Nephron (organoid): ENCODE measurements at regions not wholly inside any gene's neighbourhood (a gene's known extent, or its start where the extent isn't known, plus 50 kb on each side); places are given as distances from the start of the nearest gene placed in this dataset.

ENCODE experiments used
- H3K27ac Mint-ChIP-seq, 3 experiments: 2 replicates each; pipeline ENCODE4 v1.8.0; 2020; ENCODE audit warnings: mixed read lengths in 3 of 3, mild to moderate bottlenecking in 2 of 3, moderate library complexity in 1 of 3
- H3K27me3 Mint-ChIP-seq: 2 replicates; pipeline ENCODE4 v1.8.0; 2021; ENCODE audit warnings: low read depth, mild to moderate bottlenecking, moderate library complexity, mixed read lengths
- H3K36me3 Mint-ChIP-seq: 2 replicates; pipeline ENCODE4 v1.8.0; 2020; ENCODE audit warnings: low read depth, mixed read lengths
- H3K4me1 Mint-ChIP-seq: 2 replicates; pipeline ENCODE4 v1.8.0; 2020; ENCODE audit warnings: mixed read lengths
- H3K4me3 Mint-ChIP-seq, 3 experiments: 2 replicates each; pipeline ENCODE4 v1.8.0; 2020; ENCODE audit warnings: mild to moderate bottlenecking in 3 of 3, mixed read lengths in 3 of 3, moderate library complexity in 2 of 3
- H3K9me3 Mint-ChIP-seq: 2 replicates; pipeline ENCODE4 v1.8.0; 2020; ENCODE audit warnings: mixed read lengths
- TF ChIP-seq, protein P1 (sequence below), 3 experiments: fragments of 200-600 bp; sonication (generic); IDR thresholded peaks; one replicate each; pipeline ENCODE4 v1.5.0; 2021; ENCODE audit warnings: antibody characterized with exemption in 3 of 3; ENCODE audit not compliant: unreplicated experiment in 3 of 3

GRCh38 chr5:58207076-58207475 is 252.8 kb downstream of the PLK2 start:
- no peak overlapping the region for H3K4me3 Mint-ChIP-seq
- H3K4me1 Mint-ChIP-seq = peaks cover 41% of the 10 kb centered on the region
- no peaks in the 10 kb centered on the region for H3K27me3 Mint-ChIP-seq
- TF ChIP-seq, protein P1, sequence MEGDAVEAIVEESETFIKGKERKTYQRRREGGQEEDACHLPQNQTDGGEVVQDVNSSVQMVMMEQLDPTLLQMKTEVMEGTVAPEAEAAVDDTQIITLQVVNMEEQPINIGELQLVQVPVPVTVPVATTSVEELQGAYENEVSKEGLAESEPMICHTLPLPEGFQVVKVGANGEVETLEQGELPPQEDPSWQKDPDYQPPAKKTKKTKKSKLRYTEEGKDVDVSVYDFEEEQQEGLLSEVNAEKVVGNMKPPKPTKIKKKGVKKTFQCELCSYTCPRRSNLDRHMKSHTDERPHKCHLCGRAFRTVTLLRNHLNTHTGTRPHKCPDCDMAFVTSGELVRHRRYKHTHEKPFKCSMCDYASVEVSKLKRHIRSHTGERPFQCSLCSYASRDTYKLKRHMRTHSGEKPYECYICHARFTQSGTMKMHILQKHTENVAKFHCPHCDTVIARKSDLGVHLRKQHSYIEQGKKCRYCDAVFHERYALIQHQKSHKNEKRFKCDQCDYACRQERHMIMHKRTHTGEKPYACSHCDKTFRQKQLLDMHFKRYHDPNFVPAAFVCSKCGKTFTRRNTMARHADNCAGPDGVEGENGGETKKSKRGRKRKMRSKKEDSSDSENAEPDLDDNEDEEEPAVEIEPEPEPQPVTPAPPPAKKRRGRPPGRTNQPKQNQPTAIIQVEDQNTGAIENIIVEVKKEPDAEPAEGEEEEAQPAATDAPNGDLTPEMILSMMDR (IDR thresholded peaks at IDR 0.05; ENCODE audit: unreplicated experiment in 3 of 3) = no peak
- peak overlapping the region in 2 of 3 experiments; percentile 34 to 47 for H3K27ac Mint-ChIP-seq
- H3K36me3 Mint-ChIP-seq = no peaks in the 10 kb centered on the region
- no peaks in the 10 kb centered on the region for H3K9me3 Mint-ChIP-seq

DNA sequence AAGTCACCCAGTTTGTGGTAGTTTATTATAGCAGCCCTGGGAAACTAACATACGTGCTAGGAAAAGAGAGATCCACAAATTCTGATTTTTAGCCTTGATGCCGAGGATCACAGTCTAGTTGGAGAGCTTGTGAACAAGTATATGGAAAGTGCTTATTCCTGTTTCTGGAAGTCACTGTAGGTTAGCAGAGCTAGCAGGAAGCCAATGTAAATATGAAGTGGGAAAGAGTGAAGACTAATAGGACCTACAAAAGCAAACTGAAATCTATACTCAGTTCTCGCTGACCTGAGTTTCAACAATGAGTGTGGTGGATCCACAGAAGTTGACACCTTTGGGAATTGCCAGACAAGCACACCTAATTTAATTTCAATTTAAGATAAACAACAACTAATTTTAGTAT is 254.9 kb downstream of the PLK2 start:
- no peak overlapping the region for H3K4me3 Mint-ChIP-seq
- peaks cover 41% of the 10 kb centered on the region for H3K4me1 Mint-ChIP-seq
- H3K36me3 Mint-ChIP-seq = no peaks in the 10 kb centered on the region
- H3K27ac Mint-ChIP-seq = no peak overlapping the region
- no peaks in the 10 kb centered on the region for H3K27me3 Mint-ChIP-seq
- no peaks in the 10 kb centered on the region for H3K9me3 Mint-ChIP-seq
- TF ChIP-seq, protein P1 (IDR thresholded peaks at IDR 0.05; ENCODE audit: unreplicated experiment in 3 of 3) = no peak

DNA sequence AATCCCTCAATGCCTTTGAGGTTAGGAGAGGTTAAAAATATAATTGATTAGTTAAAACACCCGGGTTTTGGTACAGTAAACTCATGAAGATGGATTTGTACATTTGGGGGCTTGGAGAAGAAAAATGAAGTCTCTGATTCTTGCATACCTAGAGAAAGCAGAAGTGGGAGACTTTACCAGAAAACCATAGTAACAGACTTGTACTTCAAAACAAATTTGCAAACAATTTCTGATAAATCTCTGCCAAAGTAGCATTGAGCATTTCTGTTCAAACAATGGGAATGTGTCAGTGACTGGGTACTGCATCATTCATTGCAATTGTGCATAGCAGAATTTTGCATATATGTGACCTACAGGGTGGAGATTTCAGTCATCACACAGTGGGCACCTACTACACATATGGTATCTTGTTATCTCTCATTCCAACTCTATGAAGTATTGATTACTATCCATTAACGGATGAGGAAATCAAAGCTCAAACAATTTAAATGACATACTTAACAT is 256.9 kb downstream of the PLK2 start:
- TF ChIP-seq, protein P1 (IDR thresholded peaks at IDR 0.05; ENCODE audit: unreplicated experiment in 3 of 3) = no peak
- no peaks in the 10 kb centered on the region for H3K36me3 Mint-ChIP-seq
- H3K27me3 Mint-ChIP-seq = no peaks in the 10 kb centered on the region
- no peak overlapping the region for H3K27ac Mint-ChIP-seq
- no peak overlapping the region for H3K4me3 Mint-ChIP-seq
- H3K9me3 Mint-ChIP-seq = peaks cover 2% of the 10 kb centered on the region
- peaks cover 36% of the 10 kb centered on the region for H3K4me1 Mint-ChIP-seq

DNA sequence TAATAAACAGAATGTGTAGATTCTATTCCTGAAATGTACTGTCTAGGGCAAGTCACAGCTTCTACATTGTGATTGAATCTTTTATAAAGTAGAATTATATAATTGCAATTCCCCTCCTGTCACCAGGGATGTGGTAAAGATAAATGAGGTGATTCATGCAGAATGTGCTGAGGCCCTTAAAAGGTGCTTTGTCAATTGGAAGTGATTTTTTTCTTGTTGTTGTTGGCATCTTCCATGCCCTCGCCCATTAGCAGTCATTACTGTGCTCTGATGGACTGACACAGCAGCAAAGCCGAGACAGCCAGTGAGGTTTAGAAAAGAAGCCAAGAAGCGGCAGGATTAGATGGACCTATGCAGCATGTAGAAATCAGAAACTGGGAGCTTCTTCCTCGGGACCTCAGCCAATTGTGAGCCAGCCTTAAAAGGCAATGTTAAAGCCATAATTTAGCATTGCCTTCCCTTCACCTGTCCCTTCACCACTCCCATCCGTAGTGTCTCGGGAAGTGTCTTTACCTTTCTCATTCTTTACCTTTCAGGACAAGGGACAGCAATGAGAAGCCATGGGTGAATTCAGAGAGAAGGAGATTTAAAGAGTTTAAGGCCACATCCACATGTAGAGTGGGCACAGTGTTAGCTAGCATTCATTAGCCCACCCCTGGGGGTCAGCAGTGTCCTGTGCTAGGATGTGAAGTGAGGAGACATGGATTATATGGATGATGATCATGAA is 257.8 kb downstream of the PLK2 start:
- H3K9me3 Mint-ChIP-seq = peaks cover 2% of the 10 kb centered on the region
- no peaks in the 10 kb centered on the region for H3K36me3 Mint-ChIP-seq
- TF ChIP-seq, protein P1 (IDR thresholded peaks at IDR 0.05; ENCODE audit: unreplicated experiment in 3 of 3) = no peak
- no peak overlapping the region for H3K27ac Mint-ChIP-seq
- peaks cover 27% of the 10 kb centered on the region for H3K4me1 Mint-ChIP-seq
- no peaks in the 10 kb centered on the region for H3K27me3 Mint-ChIP-seq
- no peak overlapping the region for H3K4me3 Mint-ChIP-seq

DNA sequence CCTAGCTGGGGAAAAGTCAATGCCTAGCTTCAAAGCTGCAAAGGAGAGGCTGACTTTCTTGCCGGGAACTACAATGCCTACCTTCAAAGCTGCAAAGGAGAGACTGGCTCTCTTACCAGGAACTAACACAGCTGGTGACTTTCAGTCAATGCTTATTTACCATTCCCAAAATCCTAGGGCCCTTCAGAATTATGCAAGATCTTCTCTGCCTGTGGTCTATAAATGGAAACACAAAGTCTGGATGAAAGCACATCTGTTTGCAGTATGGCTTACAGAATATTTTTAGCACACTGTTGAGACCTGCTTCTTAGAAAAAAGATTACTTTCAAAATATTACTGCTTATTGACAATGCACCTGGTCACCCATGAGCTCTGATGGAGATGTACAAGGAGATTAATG is 259.4 kb downstream of the PLK2 start:
- Mint-ChIP-seq H3K27me3 (no peaks in the 10 kb centered on the region), H3K4me1 (peaks cover 14% of the 10 kb centered on the region), H3K9me3 (peaks cover 9% of the 10 kb centered on the region), H3K27ac (no peak overlapping the region), H3K36me3 (no peaks in the 10 kb centered on the region), H3K4me3 (no peak overlapping the region)
- TF ChIP-seq, protein P1 (IDR thresholded peaks at IDR 0.05; ENCODE audit: unreplicated experiment in 3 of 3) = no peak

DNA sequence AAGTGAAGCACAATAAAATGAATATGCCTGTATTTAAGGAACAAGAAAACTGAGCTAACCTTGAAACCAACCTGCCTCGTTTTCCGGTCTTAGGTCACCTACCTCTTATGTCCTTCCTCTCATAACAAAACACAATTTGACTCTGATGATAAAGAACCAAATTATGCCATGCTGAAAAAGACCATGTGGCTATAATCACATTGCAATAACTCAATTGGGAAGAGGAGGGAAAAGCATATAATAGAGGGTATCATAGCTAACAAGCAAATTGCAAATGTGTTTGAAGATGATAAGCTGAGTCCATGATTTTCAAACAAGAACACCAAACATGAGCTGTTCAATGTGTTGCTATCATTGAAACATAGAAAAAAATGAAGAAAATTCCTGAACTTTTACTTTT is 260.8 kb downstream of the PLK2 start:
- Mint-ChIP-seq H3K4me3 (no peak overlapping the region), H3K36me3 (no peaks in the 10 kb centered on the region), H3K9me3 (peaks cover 12% of the 10 kb centered on the region), H3K27me3 (no peaks in the 10 kb centered on the region), H3K4me1 (peaks cover 8% of the 10 kb centered on the region), H3K27ac (no peak overlapping the region)
- TF ChIP-seq, protein P1 (IDR thresholded peaks at IDR 0.05; ENCODE audit: unreplicated experiment in 3 of 3) = no peak
